DND-41 (cell line): ENCODE measurements at regions not wholly inside any gene's neighbourhood (a gene's known extent, or its start where the extent isn't known, plus 50 kb on each side); places are given as distances from the start of the nearest gene placed in this dataset.

ENCODE experiments used
- ATAC-seq: fragments of 200-7000 bp; cut with Tn5 transposase; 3 replicates; pipeline ENCODE4 v1.9.1; 2021; ENCODE audit warnings: low read depth; ENCODE audit not compliant: insufficient read depth
- DNase-seq: peaks from one replicate; pipeline ENCODE4 v3.0.0-alpha.2; 2020
- H2AFZ ChIP-seq: 2 replicates; pipeline ENCODE4 v1.6.0; 2012; ENCODE audit warnings: low read depth, low read length
- H3K27ac ChIP-seq: 2 replicates; pipeline ENCODE4 v1.5.1; 2012; ENCODE audit warnings: low read length, inconsistent platforms
- H3K27me3 ChIP-seq: fragments of 200-600 bp; sonication (generic); 2 replicates; pipeline ENCODE4 v1.6.0; 2012; ENCODE audit warnings: low read length, mild to moderate bottlenecking, inconsistent platforms; ENCODE audit not compliant: insufficient read depth, poor library complexity
- H3K36me3 ChIP-seq: 2 replicates; pipeline ENCODE4 v1.5.1; 2012; ENCODE audit warnings: low read length, inconsistent platforms; ENCODE audit not compliant: insufficient read depth
- H3K4me1 ChIP-seq: 2 replicates; pipeline ENCODE4 v1.5.1; 2012; ENCODE audit warnings: mild to moderate bottlenecking, low read length; ENCODE audit not compliant: insufficient read depth
- H3K4me2 ChIP-seq: 2 replicates; pipeline ENCODE4 v1.6.0; 2012; ENCODE audit warnings: mild to moderate bottlenecking, moderate library complexity, low read length, inconsistent platforms; ENCODE audit not compliant: insufficient read depth
- H3K4me3 ChIP-seq, 2 experiments: fragments of 200-600 bp in 1 of 2; shearing (Covaris generic) in 1 of 2; 2 replicates each; pipeline ENCODE4 v1.5.1; 2012 to 2016; ENCODE audit warnings: inconsistent platforms in 2 of 2, low read length in 2 of 2, mild to moderate bottlenecking in 2 of 2, low read depth in 1 of 2, moderate library complexity in 1 of 2
- H3K79me2 ChIP-seq: 2 replicates; pipeline ENCODE4 v1.6.0; 2012; ENCODE audit warnings: low read length, inconsistent platforms; ENCODE audit not compliant: insufficient read depth
- H3K9ac ChIP-seq: 2 replicates; pipeline ENCODE4 v1.6.0; 2012; ENCODE audit warnings: low read depth, mild to moderate bottlenecking, inconsistent platforms, low read length, moderate library complexity
- H3K9me3 ChIP-seq: 2 replicates; pipeline ENCODE4 v1.5.1; 2012; ENCODE audit warnings: low read length, moderate library complexity, mild to moderate bottlenecking, inconsistent platforms; ENCODE audit not compliant: insufficient read depth, severe bottlenecking
- H4K20me1 ChIP-seq: 2 replicates; pipeline ENCODE4 v1.6.0; 2012; ENCODE audit warnings: low read length; ENCODE audit not compliant: insufficient read depth
- CTCF ChIP-seq: IDR thresholded peaks from 2 replicates; pipeline ENCODE4 v1.5.1; 2012; ENCODE audit warnings: borderline replicate concordance, low read length, moderate library complexity, mild to moderate bottlenecking; ENCODE audit not compliant: poor library complexity, severe bottlenecking; ENCODE audit errors: extremely low read depth
- EZH2 ChIP-seq: IDR thresholded peaks from 3 replicates; pipeline ENCODE4 v1.6.1; 2012; ENCODE audit warnings: borderline replicate concordance, low read depth, mild to moderate bottlenecking, moderate library complexity, low read length, inconsistent platforms; ENCODE audit not compliant: severe bottlenecking

DNA sequence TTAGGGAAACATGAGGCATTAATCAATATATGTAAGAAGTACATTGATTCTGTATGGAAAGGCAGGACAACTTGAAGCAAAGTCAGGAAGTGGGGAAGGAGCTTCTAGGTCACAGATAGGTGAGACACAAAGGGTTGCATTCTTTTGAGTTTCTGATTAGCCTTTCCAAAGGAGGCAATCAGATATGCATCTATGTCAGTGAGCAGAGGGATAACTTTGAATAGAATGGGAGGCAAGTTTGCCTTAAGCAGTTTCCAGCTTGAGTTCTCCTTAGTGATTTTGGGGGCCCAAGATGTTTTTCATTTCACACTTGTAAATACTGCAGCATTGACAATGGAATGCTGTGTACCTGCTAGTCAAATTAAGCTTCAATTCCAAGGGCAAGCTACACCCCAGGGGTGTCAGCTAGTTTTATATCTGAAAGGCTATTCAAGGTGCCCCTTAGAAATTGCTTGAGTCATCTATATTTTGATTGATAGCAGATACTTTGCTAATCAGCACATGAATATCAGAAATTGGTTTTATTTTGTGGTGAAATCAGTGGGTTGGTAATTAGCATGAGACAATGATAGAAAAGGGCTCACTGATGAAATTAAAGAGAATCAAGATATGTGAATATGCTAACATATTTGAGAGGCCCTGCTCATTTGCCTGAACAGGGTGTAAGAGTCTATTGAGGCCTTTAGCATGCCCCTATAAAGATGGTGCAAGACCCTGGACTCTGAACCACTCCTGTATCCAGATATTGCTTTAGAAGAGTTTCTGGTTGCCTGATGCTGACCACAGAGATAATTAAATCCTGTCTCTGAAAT, 131.5 kb downstream of the TMEM17 start:
- Histone ChIP-seq H3K4me3 (no peak overlapping the region), H3K4me2 (no peak overlapping the region), H3K79me2 (no peaks in the 10 kb centered on the region), H3K36me3 (no peaks in the 10 kb centered on the region), H4K20me1 (no peaks in the 10 kb centered on the region), H3K4me1 (no peaks in the 10 kb centered on the region), H3K27me3 (no peaks in the 10 kb centered on the region), H2AFZ (no peak overlapping the region), H3K9me3 (peaks cover 6% of the 10 kb centered on the region), H3K9ac (no peak overlapping the region), H3K27ac (no peak overlapping the region)
- TF ChIP-seq CTCF, result no peak
- TF ChIP-seq EZH2, result no peak
- no peak for ATAC-seq
- no peak for DNase-seq

GRCh38 chr2:62372824-62373223, 133.2 kb downstream of the TMEM17 start:
- Histone ChIP-seq H3K27ac (no peak overlapping the region), H3K79me2 (no peaks in the 10 kb centered on the region), H3K9ac (no peak overlapping the region), H3K4me1 (no peaks in the 10 kb centered on the region), H3K4me2 (no peak overlapping the region), H3K9me3 (peaks cover 6% of the 10 kb centered on the region), H3K27me3 (no peaks in the 10 kb centered on the region), H3K4me3 (no peak overlapping the region), H3K36me3 (no peaks in the 10 kb centered on the region), H4K20me1 (no peaks in the 10 kb centered on the region), H2AFZ (no peak overlapping the region)
- ATAC-seq, result no peak
- DNase-seq, result no peak
- TF ChIP-seq CTCF, result no peak
- no peak for TF ChIP-seq EZH2

GRCh38 chr2:62370321-62371250, 135.4 kb downstream of the TMEM17 start:
- no peak for DNase-seq

More at GRCh38 chr2:62370321-62371250, 135.4 kb downstream of the TMEM17 start:
- Histone ChIP-seq H3K4me3 (no peak overlapping the region), H3K9me3 (peaks cover 6% of the 10 kb centered on the region), H3K79me2 (no peaks in the 10 kb centered on the region), H3K4me1 (no peaks in the 10 kb centered on the region), H3K9ac (no peak overlapping the region), H3K27ac (no peak overlapping the region), H4K20me1 (no peaks in the 10 kb centered on the region), H3K36me3 (no peaks in the 10 kb centered on the region), H3K4me2 (no peak overlapping the region), H2AFZ (no peak overlapping the region), H3K27me3 (no peaks in the 10 kb centered on the region)
- ATAC-seq, result no peak
- TF ChIP-seq CTCF (no peak), EZH2 (no peak)
